Brain microvascular endothelial cell (primary cell): ENCODE measurements at regions not wholly inside any gene's neighbourhood (a gene's known extent, or its start where the extent isn't known, plus 50 kb on each side); places are given as distances from the start of the nearest gene placed in this dataset.

Experiments used
- DNase-seq: peaks from one replicate; pipeline ENCODE4 v3.0.0-alpha.2; 2020
- H3K27ac ChIP-seq: fragments of 250-450 bp; sonication (Bioruptor Pico); 2 replicates; pipeline ENCODE4 v1.5.1; 2020; ENCODE audit warnings: mild to moderate bottlenecking, moderate library complexity
- H3K27me3 ChIP-seq: fragments of 250-450 bp; sonication (Bioruptor Pico); replicated peaks from 2 replicates; pipeline ENCODE4 v1.5.1; 2020; ENCODE audit warnings: mild to moderate bottlenecking
- H3K36me3 ChIP-seq: fragments of 250-450 bp; sonication (Bioruptor Pico); replicated peaks from 2 replicates; pipeline ENCODE4 v1.5.1; 2020; ENCODE audit warnings: mild to moderate bottlenecking
- H3K4me3 ChIP-seq: 2 replicates; pipeline ENCODE4 v1.5.1; 2011; ENCODE audit warnings: low read depth, mild to moderate bottlenecking, control low read depth, low read length, moderate library complexity
- CTCF ChIP-seq: IDR thresholded peaks from 2 replicates; pipeline ENCODE4 v1.5.1; 2011; ENCODE audit warnings: low read depth, mild to moderate bottlenecking, moderate library complexity, low read length, control low read depth, inconsistent platforms; ENCODE audit errors: missing control alignments
- in situ Hi-C: cut with HindIII; loops from 2 replicates; pipeline ENCODE4 v1.10.0; 2017; ENCODE audit warnings: low sequenced_read_pairs, low pct_ligation_motif_present

GRCh38 chr2:212906620-212907019 lies 244.8 kb downstream of the IKZF2 start:
- no peak for TF ChIP-seq CTCF
- H3K4me3 ChIP-seq: no peak overlapping the region
- in situ Hi-C loops: no loop called here
- DNase-seq: no peak
- no peaks in the 10 kb centered on the region for H3K36me3 ChIP-seq
- H3K27ac ChIP-seq: no peak overlapping the region
- no peaks in the 10 kb centered on the region for H3K27me3 ChIP-seq

GRCh38 chr2:212905640-212906201 lies 245.7 kb downstream of the IKZF2 start:
- Histone ChIP-seq H3K36me3 (no peaks in the 10 kb centered on the region), H3K27me3 (no peaks in the 10 kb centered on the region), H3K27ac (no peak overlapping the region), H3K4me3 (no peak overlapping the region)
- TF ChIP-seq CTCF: no peak
- peak; percentile 35 for DNase-seq
- in situ Hi-C loops: no loop called here

- no peaks in the 10 kb centered on the region for H3K27me3 ChIP-seq
- DNase-seq: no peak
- in situ Hi-C loops: no loop called here
- H3K27ac ChIP-seq: no peak overlapping the region
- H3K4me3 ChIP-seq: no peak overlapping the region
- no peaks in the 10 kb centered on the region for H3K36me3 ChIP-seq
- no peak for TF ChIP-seq CTCF
These were observed 246.8 kb downstream of the IKZF2 start for GRCh38 chr2:212904646-212905045.

GRCh38 chr2:212903413-212903812 lies 248.0 kb downstream of the IKZF2 start:
- no peak for TF ChIP-seq CTCF
- no peak overlapping the region for H3K27ac ChIP-seq
- in situ Hi-C loops: no loop called here

GRCh38 chr2:212902421-212902820 lies 249.0 kb downstream of the IKZF2 start:
- no peak overlapping the region for H3K4me3 ChIP-seq
- H3K27ac ChIP-seq: no peak overlapping the region
- in situ Hi-C loops: no loop called here
- no peak for DNase-seq
- TF ChIP-seq CTCF: no peak
- no peaks in the 10 kb centered on the region for H3K36me3 ChIP-seq
- no peaks in the 10 kb centered on the region for H3K27me3 ChIP-seq

More at GRCh38 chr2:212903413-212903812, 248.0 kb downstream of the IKZF2 start:
- Histone ChIP-seq H3K27me3 (no peaks in the 10 kb centered on the region), H3K4me3 (no peak overlapping the region), H3K36me3 (no peaks in the 10 kb centered on the region)
- no peak for DNase-seq

- no peak for TF ChIP-seq CTCF
- DNase-seq: no peak
- no peak overlapping the region for H3K4me3 ChIP-seq
- no peaks in the 10 kb centered on the region for H3K27me3 ChIP-seq
- no peaks in the 10 kb centered on the region for H3K36me3 ChIP-seq
- H3K27ac ChIP-seq: no peak overlapping the region
- in situ Hi-C loops: no loop called here
These were observed 249.7 kb downstream of the IKZF2 start for GRCh38 chr2:212901604-212902275.
